ENCODE measurements at regions not wholly inside any gene's neighbourhood (a gene's known extent, or its start where the extent isn't known, plus 50 kb on each side); places are given as distances from the start of the nearest gene placed in this dataset.
A peak's percentile ranks its signal among the peaks of the same experiment; 100 is the strongest.

DNA sequence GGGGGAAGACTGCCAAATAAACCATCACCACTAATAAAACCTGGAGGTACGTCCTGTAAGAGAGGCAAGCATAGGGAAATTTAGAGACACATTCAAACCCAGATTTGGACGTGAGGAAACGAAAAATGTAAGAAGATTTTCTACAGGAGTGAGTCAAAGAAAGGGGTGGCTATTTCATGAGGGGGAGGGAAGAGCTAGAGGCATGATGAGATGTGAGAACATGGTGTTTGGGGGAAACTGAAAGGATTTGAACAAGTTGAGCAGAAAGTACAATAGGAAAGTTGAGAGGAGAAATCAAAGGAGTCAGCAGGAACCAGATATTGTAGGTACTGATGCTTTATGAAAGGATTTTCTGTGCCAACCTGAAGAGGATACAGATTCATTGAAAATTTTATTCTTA, 179.1 kb upstream of the HS3ST5 start:
- no peak for FAIRE-seq

DNA sequence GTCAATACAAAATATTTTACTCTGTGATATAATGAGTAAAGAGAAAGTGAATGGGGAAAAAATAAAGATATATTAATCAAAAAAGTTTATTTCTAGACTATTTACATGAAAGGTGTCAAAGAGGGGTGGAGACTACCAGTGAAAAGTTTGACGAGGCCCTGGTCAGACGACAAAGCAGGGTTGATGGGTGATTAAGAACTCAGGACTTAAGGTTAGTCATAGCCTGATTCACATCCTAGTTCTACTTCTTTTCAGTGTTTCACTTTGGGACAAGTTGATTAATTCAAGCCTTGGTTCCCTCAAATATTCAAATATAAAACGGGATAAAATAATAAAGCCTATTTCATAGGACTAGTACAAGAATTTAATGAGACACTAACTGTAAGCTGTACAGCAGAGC, 178.2 kb upstream of the HS3ST5 start:
- no peak for FAIRE-seq

DNA sequence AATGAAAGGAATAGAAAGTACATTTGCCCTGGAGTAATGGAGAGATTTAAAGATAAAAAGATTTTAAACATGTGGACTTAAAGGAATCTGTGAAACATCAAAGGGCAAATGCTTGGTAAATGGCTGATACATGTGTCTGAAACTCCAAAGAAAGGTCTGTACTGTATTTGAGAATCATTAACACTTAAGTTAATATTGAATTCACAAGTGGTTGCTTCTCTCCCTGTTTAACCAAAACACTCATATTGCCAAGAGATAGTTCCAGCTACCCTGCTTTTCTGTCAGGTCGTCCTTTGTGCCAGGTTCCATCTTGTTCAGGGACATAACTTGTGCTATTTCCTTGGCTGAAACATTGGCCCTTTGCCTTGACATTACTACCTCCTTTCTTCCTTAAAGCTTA, 171.3 kb upstream of the HS3ST5 start:
- FAIRE-seq = no peak

DNA sequence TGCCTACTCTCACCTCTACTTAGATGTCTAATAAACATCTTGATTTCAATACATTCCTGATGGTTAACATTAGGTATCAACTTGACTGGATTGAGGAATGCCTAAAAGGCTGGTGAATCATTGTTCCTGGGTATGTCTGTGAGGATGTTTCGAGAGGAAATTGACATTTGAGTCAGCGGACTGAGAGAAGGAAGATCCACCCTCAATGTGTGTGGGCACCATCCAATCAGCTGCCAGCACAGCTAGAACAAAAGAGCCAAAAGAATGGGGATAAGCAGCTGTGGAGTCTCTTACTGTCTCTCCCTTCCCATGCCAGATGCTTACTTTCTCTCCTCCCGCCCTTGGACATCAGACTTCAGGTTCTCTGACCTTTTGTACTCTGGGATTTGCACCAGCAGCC, 128.6 kb upstream of the HS3ST5 start:
- no peak for FAIRE-seq

DNA sequence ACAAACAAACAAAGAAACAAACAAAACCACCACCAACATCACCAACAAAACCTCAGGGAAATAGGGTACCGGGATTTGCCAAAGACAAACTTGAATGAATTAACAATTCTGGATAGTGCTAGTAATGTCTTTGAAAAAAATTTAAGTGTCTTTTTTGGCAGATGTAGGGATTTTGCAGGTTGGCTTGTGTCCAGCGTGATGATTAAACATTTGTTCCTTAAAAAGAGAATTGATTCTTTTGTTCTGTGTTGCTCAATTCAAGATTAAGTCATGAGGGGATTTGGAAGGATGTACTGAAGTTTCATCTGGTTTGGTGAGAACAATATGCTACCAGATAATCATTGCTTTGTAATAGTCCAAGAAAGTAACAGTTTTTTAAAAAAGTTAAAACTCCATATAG, 125.1 kb upstream of the HS3ST5 start:
- no peak for FAIRE-seq

DNA sequence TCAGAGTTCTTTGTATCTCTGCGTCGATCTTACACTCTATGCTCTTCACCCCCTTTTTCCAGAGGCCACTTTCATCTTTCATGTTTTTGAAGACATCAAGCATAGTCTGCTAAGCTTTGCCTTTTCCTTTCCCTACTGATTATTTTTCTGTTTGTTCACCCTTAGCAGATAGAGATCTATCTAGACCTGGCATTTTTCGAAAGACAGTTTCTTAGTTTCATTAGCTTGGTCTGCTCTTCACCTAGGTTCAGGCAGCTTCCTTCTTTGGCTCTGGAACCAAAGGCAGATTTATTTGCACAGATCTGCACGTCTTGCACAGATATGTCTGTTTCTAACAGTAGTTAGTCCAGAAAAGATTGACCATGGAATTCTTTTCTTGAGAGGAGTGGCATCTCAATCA, 122.7 kb upstream of the HS3ST5 start:
- no peak for FAIRE-seq

DNA sequence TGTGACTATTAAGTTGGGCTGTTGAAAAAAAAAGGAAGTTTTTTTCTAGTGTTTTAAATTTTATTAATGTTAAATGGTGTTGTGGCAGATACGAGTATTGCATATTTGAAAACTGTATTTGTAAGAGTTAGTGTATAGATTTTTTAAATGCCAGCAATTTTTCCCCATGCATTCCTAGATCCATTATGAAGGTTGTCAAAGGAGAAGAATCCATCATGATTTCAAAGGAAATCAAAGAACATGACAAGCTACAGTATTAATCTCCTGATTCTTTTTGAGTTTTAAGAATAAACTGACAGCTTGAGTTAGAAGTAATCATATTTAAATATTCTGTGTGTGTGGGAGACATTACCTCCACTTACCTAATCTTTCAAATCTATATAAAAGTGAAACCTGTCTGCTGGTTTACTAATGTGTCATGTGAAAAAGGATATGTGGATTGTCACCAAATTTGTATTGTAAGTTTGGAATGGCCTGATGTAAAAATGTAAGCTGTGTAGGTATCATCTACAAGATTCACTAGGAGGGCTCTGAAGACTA, 111.0 kb upstream of the HS3ST5 start:
- no peak for FAIRE-seq

DNA sequence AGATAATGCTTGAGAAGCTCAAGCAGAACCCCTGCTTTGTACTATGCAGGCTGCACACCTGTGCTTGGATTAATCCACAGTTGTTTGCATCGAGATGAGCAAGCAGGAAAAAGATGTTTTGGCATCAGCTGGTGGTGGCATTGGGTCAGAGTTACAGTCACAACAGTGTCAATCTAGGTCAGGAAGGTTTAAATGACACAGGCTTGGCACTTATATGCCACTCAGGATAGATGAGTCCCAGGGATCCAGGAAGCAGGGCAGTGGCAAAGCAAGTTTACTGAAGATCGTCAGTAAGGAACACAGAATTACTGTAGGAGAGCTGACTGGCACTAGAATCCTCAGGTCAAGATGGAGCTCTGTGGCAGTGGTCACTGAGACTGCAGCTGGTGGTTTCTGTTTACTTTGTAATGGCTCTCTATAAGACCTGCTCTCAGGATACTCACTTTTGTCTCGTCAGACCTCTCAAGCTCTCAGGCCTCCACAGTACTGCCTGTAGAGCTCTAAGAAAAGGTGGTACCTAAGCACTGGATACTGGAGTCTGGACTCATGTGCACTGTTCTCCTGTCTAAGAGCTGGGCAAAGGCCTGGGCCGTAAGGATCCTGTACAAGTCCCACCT, 110.1 kb upstream of the HS3ST5 start:
- FAIRE-seq = no peak

DNA sequence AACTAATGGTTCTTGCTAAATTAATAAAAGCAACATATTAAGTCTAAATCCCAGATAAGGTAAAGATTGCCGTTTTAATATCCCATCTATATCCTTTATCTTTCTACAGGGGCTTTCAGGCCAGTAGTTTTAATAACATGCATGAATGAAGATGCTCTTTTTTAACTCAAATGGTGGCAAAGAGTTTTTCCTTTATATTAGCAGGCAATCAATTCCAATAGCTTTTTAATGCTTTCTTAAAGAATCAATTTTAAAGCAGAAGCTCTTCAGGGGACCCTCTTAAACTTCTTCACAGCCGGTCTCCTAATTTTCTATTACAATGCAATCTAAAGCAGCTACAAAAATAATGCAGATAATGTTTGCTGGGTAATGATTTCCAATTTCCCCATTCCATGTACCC, 107.8 kb upstream of the HS3ST5 start:
- FAIRE-seq = no peak

DNA sequence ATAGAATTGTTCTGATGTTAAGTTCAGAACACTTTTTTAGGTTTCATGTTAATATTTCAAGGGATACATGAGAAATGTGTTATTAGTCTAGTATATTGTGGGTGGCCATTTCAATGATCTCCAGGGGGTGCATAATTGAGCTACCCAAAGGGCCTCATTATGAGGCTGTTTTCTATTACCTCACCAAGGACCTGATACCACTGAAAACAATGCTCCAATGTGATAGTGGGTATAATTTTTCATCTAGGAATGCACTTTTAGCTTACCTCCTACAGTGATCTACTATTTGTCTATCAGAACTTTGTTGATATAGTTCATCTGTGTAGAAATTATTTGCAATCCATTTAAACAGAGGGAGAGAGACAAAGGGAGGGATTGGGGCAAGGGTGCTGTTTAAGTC, 106.8 kb upstream of the HS3ST5 start:
- FAIRE-seq = no peak

DNA sequence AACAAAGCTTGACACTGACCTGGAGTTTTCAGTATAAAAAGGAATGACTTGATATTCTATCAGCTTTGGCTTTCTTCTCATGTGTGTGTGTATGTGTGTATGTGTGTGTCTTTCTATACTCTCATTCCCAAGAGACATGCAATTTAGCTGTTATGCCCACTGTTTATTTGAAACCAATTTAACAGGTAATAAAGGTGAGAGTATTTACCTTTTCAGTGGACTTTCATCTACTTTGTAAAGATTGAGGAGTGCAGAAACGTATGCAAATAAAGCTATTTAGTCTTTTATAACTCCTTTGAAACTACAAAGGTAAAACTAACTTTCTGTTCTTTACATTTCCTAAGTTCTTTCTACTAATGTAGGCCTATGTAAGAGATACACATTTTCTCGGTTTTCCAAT, 103.5 kb upstream of the HS3ST5 start:
- peak; percentile 43 for FAIRE-seq

DNA sequence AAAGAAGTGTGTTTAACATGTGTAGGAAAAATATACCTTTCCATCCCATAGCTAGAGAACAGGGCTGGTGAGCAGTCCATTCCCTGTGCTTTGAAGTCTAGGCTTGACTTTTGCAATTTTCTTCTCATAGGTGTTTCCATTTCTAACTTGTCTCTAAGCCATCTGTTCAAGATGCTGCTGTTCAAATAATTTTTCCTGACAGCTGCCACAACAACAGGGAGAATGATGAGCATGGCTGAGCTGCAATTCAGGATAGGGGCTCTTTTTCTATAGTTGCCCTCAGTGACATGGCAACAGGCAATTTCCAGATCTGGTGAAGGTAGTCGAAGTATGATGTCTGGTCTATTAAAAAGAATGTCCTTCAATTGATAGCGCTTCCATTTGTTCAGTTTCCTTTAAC, 103.0 kb upstream of the HS3ST5 start:
- no peak for FAIRE-seq

DNA sequence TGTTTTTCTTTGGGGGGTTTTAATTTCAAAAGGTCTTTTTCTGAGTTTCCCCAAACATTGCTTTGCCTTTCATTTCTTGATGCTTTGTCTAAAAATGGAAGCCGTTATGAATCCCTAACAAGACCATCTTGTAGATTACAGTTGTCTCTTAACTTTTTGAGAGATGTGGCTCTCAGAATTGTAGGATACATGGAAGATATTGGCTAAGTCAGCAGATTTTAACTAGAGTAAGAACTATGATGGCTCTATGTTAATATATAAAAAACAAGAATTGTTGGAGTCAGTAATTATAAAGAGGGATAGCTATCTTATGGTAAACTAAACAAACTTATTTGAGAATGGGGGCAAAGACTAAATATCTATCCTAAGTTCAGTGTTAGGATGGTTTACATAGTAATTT, 96.6 kb upstream of the HS3ST5 start:
- no peak for FAIRE-seq

DNA sequence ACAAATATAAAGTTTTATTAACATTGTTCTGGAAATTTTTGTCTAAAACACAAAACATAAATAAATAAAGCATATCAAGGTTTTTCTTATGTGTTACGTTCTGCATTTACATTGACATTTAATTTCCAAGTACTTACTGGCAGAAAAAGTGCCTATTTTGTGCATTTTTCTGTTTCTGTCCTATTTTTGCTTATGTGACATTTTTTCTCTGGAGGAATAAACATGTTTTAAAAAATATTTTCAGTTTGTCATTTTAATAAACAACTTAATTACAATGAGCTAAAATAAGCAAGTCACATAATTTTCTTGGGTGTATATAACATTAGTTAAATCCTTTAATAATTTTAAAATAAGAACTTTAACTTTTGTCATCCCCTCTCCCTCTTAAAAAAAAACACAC, 94.4 kb upstream of the HS3ST5 start:
- FAIRE-seq = peak; percentile 5

DNA sequence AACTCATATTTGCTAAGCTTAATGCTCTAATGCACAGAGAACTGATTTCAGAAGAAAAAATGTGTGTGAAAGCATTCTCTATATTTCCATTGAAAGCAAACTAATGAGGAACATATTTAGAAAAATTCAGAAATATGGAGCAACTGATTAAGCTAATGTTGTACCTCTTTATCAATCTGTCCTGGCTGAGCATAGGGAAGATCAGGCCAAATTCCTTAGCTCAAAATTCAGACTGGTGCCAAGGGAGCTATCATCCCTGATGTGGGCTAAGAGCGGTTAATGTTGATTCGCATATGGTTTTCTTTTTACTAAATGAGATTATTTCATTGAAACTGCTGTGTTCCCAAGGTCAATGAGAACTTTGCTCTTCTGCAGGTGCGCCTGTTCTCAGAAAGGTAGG, 93.9 kb upstream of the HS3ST5 start:
- no peak for FAIRE-seq

DNA sequence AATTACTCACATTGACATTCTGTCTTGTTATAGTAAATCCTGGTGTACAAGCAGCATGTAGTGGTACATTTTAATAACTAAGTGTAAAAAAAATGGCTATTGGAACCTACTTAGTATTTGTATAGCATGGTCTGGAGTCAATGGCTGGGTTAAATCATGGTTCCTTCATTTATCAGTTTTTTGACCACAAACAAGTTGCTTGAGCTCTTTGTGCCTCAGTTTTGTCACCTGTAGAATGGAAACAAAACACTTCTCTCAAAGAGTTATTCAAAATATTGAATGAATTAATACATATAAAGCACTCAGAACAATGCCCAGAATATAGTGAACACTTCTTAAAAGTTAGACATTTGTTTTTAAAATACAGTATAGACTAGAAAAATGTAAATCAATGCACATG, 93.2 kb upstream of the HS3ST5 start:
- FAIRE-seq = no peak

DNA sequence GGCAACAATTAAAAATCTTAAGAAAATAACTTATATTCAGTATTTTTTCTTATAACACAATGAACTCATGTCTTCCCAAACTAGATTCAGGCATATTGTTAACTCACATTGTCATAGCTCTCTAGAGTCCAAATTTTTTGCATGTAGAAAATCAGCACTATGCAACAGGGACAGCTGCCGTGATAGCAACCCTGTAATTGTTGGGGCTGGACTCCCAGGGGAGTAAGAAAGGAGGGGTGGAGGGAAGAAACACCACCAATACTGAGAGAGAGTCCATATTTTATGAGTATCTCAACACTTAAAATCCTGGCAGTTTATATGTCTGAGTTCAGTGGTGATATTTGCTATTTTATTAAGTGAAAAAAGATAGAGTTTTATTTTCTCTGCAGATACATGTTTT, 89.6 kb upstream of the HS3ST5 start:
- no peak for FAIRE-seq

DNA sequence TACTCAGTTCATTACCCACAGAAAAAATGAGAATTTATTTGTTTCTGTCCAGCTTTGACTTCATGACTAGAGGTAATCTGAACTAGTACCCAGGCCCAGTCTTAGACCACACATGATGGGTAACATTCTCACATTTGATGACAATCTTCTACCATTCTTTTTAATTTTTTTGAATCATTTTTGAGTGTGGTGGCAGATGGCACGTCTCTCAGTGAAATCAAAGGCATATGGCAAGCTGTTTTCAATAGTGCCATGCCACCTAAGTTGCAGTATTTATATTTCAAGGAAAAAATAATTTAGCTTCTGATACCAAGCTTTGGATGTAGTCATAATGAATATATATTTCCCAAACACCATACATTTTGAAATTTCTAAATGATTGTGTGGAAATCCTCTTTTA, 88.8 kb upstream of the HS3ST5 start:
- FAIRE-seq = no peak

DNA sequence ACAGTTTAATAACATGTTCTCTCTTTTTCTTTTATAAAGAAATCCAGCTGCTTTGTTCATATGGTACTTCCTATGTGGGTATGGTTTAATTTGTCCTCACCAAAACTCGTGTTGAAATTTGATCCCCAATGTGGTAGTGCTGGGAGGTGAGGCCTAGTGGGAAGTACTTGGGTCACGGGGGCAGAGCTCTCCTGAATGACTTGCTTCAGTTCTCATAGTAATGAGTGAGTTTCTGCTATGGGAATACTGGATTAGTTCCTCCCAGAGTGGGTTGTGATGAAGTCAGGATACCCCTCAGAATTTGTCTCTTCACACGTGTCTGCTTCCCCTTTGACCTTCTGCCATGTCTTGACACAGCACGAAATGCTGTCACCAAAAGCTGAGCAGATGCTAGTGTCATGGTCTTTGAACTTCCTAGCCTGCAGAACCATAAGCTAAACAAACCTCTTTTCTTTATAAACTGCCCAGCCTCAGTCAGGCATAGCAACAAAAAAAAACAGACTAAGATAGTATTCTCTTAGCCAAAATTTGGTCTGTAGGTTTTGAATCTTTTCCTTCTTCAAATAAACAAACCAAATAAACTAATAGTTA, 87.8 kb upstream of the HS3ST5 start:
- FAIRE-seq = no peak

DNA sequence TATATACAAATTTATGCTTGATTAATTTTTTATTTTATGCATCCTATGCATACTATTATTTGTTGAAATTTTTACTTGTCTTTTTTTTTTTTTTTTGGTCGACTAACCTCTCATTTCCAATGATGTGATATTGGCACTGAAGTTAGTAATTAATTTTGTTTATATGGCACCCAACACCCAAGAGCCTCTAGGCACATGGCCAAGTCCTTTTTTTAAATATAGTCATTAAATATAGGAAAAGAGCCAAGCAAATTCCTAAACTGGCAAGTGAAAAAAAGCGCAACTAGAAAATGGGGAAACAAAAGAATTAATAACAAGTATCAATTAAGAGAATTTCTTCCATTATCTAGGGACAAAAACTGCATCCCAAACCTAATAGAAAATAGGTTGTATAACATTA, 85.5 kb upstream of the HS3ST5 start:
- FAIRE-seq = no peak

DNA sequence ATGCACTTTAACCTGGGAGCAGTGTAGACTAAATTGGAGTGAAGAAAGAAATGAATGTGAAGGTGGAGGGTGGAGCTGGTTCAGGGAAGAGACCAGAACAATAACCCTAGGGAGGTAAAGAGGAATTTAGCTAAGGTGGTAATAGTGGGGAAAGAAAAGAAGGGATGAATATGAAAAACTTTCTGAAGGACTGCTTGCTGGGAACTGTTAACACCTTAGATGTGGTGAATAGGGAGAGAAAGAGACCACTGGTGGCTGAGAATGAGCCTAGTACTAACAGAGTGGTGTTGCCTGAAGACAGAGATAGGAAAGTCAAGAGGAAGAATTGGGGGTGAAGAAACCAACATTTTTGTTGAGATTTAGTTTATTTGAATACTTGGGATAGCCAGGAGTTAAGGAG, 78.4 kb upstream of the HS3ST5 start:
- no peak for FAIRE-seq

DNA sequence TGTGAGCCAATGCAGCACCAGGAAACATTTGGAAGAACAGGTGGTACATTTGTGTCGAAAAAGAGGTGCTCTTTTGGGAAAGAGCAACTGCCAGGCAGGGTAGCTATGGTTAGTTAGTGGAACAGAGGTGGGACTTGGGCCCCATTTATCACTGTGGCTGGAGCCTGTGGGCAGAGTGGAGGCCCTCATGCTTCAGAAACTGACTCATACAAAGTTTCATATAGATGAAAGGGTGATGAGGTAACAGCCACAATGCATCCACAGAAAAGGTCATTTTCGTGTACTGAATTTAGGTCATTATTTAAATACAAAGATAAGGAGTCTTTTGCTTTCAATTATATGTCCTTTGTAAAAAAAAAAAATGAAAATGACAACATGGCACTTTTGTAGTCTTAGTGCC, 76.4 kb upstream of the HS3ST5 start:
- FAIRE-seq = no peak

DNA sequence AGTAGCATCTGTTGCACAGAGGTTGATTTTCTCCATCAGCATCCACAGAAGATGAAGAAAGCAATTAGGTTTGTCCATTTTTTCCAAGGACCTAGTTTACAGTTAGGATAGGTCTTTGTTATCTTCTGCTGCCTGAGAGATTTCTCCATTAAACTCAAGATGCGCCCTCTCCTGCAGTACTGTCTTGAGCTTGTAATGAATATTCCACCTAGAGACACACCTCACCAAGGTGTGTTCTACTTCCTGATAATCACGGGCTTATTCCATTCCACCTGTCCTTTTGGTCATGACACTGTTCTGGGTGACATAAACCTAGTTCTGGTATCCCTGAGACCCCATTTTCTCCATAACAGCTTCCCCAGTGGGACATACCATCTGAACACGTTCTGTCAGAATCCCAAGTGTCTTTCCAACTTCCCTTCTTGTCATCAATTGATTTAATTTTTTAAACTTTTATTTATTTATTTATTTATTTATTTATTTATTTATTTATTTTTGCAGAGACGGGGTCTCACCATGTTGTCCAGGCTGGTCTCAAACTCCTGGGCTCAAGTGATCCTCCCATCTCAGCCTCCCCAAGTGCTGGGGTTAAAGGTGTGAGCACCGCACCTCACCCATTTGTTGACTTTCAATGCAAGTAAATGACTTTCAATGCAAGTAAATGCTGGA, 75.6 kb upstream of the HS3ST5 start:
- no peak for FAIRE-seq

DNA sequence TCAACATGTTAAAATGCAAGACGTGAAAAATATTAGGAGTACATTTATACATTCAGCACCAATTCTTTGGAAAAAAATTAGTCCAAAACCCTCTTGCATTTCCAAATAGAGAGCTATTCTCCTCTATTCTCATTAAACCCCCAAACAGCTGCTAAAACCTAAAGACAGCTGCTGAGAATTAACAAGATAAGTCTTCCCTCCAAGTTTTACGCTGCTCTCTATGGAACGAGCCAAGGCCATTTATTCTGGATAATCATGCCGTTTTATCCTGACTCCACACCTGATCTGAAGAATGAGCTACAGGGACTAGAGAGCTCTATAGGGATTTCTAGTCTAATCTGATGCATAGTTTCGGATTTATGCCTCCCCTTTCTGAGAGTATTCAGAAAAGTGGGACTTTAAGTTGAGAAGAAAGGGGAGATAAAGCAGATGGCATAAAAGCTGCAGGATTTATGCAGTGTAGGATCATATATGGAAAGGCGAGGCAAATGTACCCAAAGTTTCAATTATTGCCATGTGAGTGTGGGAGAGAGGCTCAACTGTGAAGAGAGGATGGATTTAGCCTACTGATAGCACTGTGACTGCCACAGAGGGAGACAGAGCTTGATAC, 64.7 kb upstream of the HS3ST5 start:
- no peak for FAIRE-seq
